T1000 (cell line): ENCODE measurements at regions not wholly inside any gene's neighbourhood (a gene's known extent, or its start where the extent isn't known, plus 50 kb on each side); places are given as distances from the start of the nearest gene placed in this dataset.
"Not testable (repeated sequence)": the region's sequence is repeated elsewhere in the genome, so short reads cannot be mapped to it uniquely, and the experiment has no call there.

ENCODE experiments used
- DNase-seq: peaks from one replicate; lab custom pipeline; 2025; ENCODE audit warnings: mixed read lengths; lab: John Stamatoyannopoulos, UW

GRCh38 chr2:144124882-144125281 is 395.0 kb downstream of the ZEB2 start:
- no peak for DNase-seq

- DNase-seq, result no peak
These were observed 399.4 kb downstream of the ZEB2 start for GRCh38 chr2:144120487-144120886.

- no peak for DNase-seq
These were observed 402.8 kb downstream of the ZEB2 start for GRCh38 chr2:144117086-144117485.

- no peak for DNase-seq
These were observed 404.1 kb downstream of the ZEB2 start for GRCh38 chr2:144115739-144116291.

GRCh38 chr2:144114760-144115159 is 405.2 kb downstream of the ZEB2 start:
- DNase-seq, result no peak

- no peak for DNase-seq
These were observed 408.5 kb downstream of the ZEB2 start for GRCh38 chr2:144111437-144111836.

DNA sequence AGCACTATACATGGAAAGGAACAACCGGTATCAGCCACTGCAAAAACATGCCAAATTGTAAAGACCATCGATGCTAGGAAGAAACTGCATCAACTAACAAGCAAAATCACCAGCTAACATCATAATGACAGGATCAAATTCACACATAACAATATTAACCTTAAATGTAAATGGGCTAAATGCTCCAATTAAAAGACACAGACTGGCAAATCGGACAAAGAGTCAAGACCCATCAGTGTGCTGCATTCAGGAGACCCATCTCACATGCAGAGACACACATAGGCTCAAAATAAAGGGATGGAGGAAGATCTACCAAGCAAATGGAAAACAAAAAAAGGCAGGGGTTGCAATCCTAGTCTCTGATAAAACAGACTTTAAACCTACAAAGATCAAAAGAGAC is 413.8 kb downstream of the ZEB2 start:
- not testable (repeated sequence) for DNase-seq

DNA sequence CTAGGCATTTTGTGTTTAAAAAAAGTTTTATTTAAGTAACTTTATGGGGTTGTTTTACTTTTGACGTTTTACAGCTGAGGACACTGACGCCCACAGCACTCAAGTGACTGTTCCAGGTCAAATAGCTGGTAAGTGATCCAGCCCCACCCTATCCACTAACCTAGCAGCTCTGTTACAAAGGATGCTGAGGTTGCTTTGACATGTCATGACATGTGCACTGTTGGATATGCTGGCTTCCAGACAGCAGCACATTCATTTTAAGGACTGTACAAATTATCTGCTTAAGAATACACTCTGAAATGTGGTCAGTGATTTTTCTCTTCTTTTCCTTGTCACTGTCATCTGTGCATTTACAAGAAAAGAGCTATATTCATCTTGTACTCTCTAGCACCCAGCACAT is 417.5 kb downstream of the ZEB2 start:
- no peak for DNase-seq

DNA sequence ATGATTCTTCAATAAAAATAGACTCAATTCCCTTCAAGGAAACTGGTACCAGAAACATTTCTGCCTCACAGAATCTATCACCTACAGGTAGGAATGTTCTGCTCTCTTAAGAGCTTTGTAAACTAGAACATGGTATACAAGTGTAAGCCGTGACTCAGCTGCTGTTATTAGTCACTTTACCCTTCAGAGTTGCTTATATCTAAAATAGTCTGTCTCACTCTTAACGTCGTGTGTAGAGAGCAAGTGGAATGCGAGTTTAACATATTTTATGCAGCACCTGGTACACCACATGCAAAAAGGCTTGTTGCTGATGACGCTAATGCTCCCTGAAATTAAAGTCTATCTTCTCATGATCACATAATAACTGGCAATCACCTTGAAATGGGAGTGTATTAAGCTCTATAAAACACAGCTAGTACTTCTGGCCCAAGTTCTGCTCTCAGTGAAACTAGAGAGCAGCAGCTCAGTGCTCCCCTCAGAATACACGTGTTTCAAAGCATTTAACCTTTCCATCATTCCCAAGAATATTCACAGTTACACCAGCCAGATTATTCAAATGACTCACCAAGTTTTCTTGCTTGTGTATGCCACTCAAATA is 420.0 kb downstream of the ZEB2 start:
- no peak for DNase-seq

DNA sequence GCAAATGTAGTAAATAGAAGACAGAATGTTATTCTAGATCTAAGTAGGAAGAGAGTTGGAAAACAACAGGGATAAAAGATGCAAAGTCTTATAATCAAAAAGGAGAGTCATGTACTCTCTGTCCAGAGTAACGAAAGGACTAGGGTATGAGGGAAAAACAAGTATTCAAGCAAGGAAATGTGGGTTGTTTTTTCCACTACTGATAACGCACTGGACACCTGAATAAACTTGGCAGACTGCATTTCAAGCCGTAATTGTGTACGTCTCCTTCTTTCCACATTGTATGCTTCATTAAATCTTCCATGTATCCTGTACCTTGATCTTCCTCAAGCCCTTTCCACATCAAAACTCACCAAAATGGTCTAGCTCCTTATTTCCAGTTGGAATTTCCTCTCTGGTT is 420.6 kb downstream of the ZEB2 start:
- DNase-seq, result no peak

DNA sequence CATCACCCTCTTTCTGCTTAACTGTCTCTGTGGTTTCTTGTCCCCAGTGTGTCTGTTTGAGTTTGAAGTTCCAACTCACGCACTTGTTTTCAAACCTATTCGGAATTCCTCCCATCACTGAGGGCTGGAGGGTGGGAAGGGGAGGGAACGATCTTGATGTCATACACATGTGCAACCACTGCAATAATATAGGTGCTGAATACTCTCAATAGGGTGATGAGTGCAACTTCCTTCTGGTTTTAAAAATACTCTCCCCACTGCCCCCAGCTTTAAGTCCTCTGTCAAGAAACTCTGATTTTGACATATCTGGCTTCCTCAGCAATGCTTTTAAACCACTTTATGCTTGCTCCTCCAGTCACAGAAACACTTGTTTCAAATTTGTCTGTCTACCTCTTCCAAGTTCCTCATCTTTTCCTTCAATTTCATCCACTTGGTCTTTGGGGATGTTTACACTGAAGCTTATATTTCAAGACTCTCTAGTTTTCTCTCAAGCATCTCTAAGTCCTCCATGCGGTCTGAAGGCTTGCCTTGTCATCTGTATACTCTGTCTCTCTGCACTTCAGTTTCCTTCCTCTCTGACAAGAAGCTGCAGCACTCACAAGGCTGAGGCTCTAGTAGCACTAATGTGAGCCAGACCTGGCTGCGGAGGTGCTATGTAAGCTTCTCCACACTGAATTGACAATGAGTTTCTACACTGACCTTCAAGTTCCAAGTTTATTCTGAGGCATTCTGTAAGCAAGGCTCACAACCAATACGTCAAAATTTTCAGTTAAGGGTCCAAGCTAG is 422.3 kb downstream of the ZEB2 start:
- DNase-seq, result no peak

- no peak for DNase-seq
These were observed 423.4 kb downstream of the ZEB2 start for GRCh38 chr2:144096531-144096930.

DNA sequence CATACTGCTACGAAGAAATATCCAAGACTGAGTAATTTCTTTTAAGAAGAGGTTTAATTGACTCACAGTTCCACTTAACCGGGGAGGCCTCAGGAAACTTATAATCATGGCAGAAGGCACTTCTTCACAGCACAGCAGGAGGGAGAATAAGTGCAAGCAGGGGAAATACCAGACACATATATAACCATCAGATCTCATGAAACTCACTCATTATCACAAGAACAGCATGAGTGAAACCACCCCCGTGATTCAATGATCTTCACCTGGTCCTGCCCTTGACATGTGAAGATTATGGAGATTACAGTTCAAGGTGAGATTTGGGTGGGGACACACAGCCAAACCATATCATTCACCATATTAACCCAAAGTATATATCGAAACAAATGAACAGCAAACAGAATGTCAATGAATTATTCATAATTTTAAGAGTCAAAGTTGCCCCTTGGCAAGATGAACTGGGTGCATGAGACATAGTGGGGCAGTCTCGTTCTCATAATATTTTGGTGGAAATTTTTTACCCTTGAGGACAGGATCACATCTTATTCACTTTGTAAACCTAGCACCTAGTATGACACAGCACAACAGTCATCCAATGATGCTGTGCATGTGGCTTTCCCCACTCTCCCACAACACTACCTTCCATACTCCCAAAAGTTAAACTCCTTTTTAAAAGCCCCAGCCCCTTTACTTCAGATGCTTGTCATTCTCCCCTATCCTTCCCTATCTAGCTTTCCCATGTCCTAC is 425.3 kb downstream of the ZEB2 start:
- DNase-seq, result no peak

GRCh38 chr2:144091622-144092021 is 428.3 kb downstream of the ZEB2 start:
- no peak for DNase-seq

GRCh38 chr2:144088863-144089262 is 431.1 kb downstream of the ZEB2 start:
- DNase-seq, result no peak

DNA sequence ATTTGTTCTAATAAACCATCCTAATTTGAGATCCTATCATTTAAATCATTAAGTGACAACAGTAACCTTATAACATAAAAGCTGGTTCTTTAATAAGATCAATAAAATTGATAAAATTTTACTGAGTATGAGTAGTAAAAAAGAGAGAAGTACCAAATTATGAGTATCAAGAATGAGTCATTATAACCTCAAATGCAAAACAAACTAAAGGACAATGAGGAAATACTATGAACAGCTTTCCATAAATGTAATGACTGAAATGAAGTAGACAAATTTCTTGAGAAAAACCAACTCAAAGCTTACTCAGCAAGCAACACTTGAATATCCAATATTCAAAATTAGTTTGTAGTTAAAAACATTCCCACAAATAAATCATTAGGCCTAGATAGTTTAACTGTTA is 433.0 kb downstream of the ZEB2 start:
- no peak for DNase-seq

GRCh38 chr2:144085016-144085415 is 434.9 kb downstream of the ZEB2 start:
- no peak for DNase-seq

GRCh38 chr2:144084114-144084661 is 435.7 kb downstream of the ZEB2 start:
- no peak for DNase-seq

GRCh38 chr2:144083211-144083610 is 436.7 kb downstream of the ZEB2 start:
- peak; percentile 38 for DNase-seq

- no peak for DNase-seq
These were observed 437.1 kb downstream of the ZEB2 start for GRCh38 chr2:144082777-144083176.

DNA sequence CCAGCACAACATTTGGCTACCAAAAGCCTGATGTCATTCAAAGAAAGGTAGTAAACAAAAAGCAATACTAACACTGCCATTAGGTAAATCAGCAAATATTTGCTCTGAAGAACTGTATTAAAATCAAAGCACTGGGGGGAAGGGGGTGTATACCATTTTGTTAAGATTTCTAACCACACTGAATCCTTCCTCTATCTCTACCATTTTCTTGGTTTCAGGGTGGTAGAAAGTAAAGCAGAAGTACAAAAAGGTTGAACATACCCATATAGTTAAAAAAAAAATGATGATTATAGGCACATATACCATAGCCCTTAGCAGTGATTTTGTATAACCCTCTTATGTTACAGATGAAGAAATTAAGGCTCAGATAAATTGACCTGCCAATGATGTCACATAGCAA is 437.6 kb downstream of the ZEB2 start:
- no peak for DNase-seq

DNA sequence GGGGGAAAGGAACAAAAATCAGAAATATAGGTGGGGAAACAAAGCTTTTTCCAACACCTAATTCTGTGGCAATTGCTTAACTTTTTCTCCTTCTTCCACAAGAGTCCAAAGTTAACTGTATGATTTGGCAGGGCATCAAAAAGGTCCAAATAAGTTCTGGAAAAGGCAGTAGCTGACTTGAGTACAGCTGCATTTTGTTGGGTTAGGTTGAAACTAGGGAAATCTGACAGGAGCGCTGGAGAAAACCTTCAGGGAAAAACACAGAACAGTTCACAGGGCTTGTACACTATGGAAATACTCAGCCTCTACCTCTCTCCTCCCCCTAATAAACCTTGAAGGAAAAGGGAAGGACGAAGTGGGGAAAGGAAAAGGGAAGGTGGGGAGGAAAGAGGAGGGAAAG is 438.6 kb downstream of the ZEB2 start:
- DNase-seq, result no peak

GRCh38 chr2:144079803-144080202 is 440.1 kb downstream of the ZEB2 start:
- no peak for DNase-seq
